Liver (tissue), 8 donors: ENCODE measurements at regions not wholly inside any gene's neighbourhood (a gene's known extent, or its start where the extent isn't known, plus 50 kb on each side); places are given as distances from the start of the nearest gene placed in this dataset.

Experiments used
- DNase-seq: peaks from one replicate; pipeline ENCODE4 v3.0.0-alpha.2; 2017; ENCODE audit warnings: low spot score
- H3K27ac ChIP-seq, 2 donors: one replicate each; pipeline ENCODE4 v1.7.0; 2013; ENCODE audit warnings: inconsistent platforms in 2 of 2, low read length in 2 of 2, control low read depth in 1 of 2, low read depth in 1 of 2, mild to moderate bottlenecking in 1 of 2
- H3K27me3 ChIP-seq, 4 donors: one replicate each; pipeline versions ENCODE4 v1.6.1 to v1.7.0; 2013; ENCODE audit warnings: low read length in 3 of 4, inconsistent platforms in 1 of 4, mild to moderate bottlenecking in 1 of 4, moderate library complexity in 1 of 4; ENCODE audit not compliant: control insufficient read depth in 4 of 4, insufficient read depth in 4 of 4
- H3K36me3 ChIP-seq, 4 donors: one replicate each; pipeline versions ENCODE4 v1.6.1 to v1.7.0; 2013; ENCODE audit warnings: low read length in 3 of 4, mild to moderate bottlenecking in 3 of 4, low read depth in 1 of 4, moderate library complexity in 1 of 4; ENCODE audit not compliant: control insufficient read depth in 4 of 4, insufficient read depth in 3 of 4
- H3K4me1 ChIP-seq, 4 donors: one replicate each; pipeline versions ENCODE4 v1.6.1 to v1.7.0; 2013; ENCODE audit warnings: low read length in 3 of 4, mild to moderate bottlenecking in 3 of 4, moderate library complexity in 1 of 4; ENCODE audit not compliant: control insufficient read depth in 4 of 4, insufficient read depth in 4 of 4
- H3K4me3 ChIP-seq, 3 donors: one replicate each; pipeline versions ENCODE4 v1.6.1 to v1.7.0; 2013; ENCODE audit warnings: low read length in 3 of 3, control low read depth in 1 of 3, low read depth in 1 of 3, mild to moderate bottlenecking in 1 of 3
- H3K9ac ChIP-seq, 2 donors: one replicate each; pipeline ENCODE4 v1.7.0; 2013; ENCODE audit warnings: low read length in 2 of 2, mild to moderate bottlenecking in 2 of 2, moderate library complexity in 2 of 2, control low read depth in 1 of 2, low read depth in 1 of 2
- H3K9me3 ChIP-seq, 4 donors: one replicate each; pipeline versions ENCODE4 v1.6.1 to v1.7.0; 2013; ENCODE audit warnings: low read length in 3 of 4; ENCODE audit not compliant: control insufficient read depth in 4 of 4
- ATF3 ChIP-seq: IDR thresholded peaks from 2 replicates; pipeline ENCODE4 v1.6.1; 2016; ENCODE audit warnings: antibody characterized with exemption
- CTCF ChIP-seq: fragments of 150-350 bp; IDR thresholded peaks from 2 replicates; pipeline ENCODE4 v1.5.1; 2017; ENCODE audit warnings: improper control_type of control experiment, low read depth, low read length; ENCODE audit not compliant: missing input control
- EGR1 ChIP-seq, 2 donors: IDR thresholded peaks; 2 replicates each; pipeline ENCODE4 v1.6.1; 2016 to 2018; ENCODE audit warnings: antibody characterized with exemption in 2 of 2, low read depth in 2 of 2
- FOXA1 ChIP-seq: IDR thresholded peaks from 2 replicates; pipeline ENCODE4 v1.6.1; 2016; ENCODE audit warnings: antibody characterized with exemption
- FOXA2 ChIP-seq: IDR thresholded peaks from 2 replicates; pipeline ENCODE4 v1.6.1; 2016; ENCODE audit warnings: antibody characterized with exemption
- GABPA ChIP-seq, 2 donors: IDR thresholded peaks in 1 of 2; conservative IDR thresholded peaks in 1 of 2; 2 replicates each; pipeline ENCODE4 v1.6.1; 2016; ENCODE audit warnings: antibody characterized with exemption in 2 of 2, mild to moderate bottlenecking in 1 of 2, moderate library complexity in 1 of 2
- HNF4A ChIP-seq, 2 donors: conservative IDR thresholded peaks; 2 replicates each; pipeline ENCODE4 v1.6.1; 2016; ENCODE audit warnings: antibody characterized with exemption in 2 of 2, mild to moderate bottlenecking in 2 of 2
- HNF4G ChIP-seq: IDR thresholded peaks from 2 replicates; pipeline ENCODE4 v1.6.1; 2016; ENCODE audit warnings: antibody characterized with exemption
- JUND ChIP-seq, 2 donors: IDR thresholded peaks; 2 replicates each; pipeline ENCODE4 v1.6.1; 2016; ENCODE audit warnings: antibody characterized with exemption in 2 of 2
- MAX ChIP-seq: IDR thresholded peaks from 2 replicates; pipeline ENCODE4 v1.6.1; 2016; ENCODE audit warnings: antibody characterized with exemption
- NR2F2 ChIP-seq: IDR thresholded peaks from 2 replicates; pipeline ENCODE4 v1.6.1; 2016; ENCODE audit warnings: antibody characterized with exemption
- RAD21 ChIP-seq, 2 donors: IDR thresholded peaks; 2 replicates each; pipeline ENCODE4 v1.6.1; 2016; ENCODE audit warnings: antibody characterized with exemption in 2 of 2, mild to moderate bottlenecking in 2 of 2
- REST ChIP-seq: IDR thresholded peaks from 2 replicates; pipeline ENCODE4 v1.6.1; 2016; ENCODE audit warnings: antibody characterized with exemption, mild to moderate bottlenecking
- RXRA ChIP-seq, 2 donors: IDR thresholded peaks; 2 replicates each; pipeline ENCODE4 v1.6.1; 2017 to 2018; ENCODE audit warnings: antibody characterized with exemption in 2 of 2, mild to moderate bottlenecking in 1 of 2
- SP1 ChIP-seq: IDR thresholded peaks from 2 replicates; pipeline ENCODE4 v1.6.1; 2018; ENCODE audit warnings: antibody characterized with exemption, mild to moderate bottlenecking
- TAF1 ChIP-seq: conservative IDR thresholded peaks from 2 replicates; pipeline ENCODE4 v1.6.1; 2016; ENCODE audit warnings: antibody characterized with exemption, mild to moderate bottlenecking
- YY1 ChIP-seq: IDR thresholded peaks from 2 replicates; pipeline ENCODE4 v1.6.1; 2016; ENCODE audit warnings: antibody characterized with exemption, mild to moderate bottlenecking
- ZBTB33 ChIP-seq: IDR thresholded peaks from 2 replicates; pipeline ENCODE4 v1.6.1; 2016; ENCODE audit warnings: antibody characterized with exemption
- WGBS: extraction: QIAGEN DNeasy Blood & Tissue Kit; methylation state at CpG from one replicate; pipeline ENCODE4 v1.1.7; 2013; 5-methylcytosine and 5-hydroxymethylcytosine counted together
- donor health status: healthy.
- donor health status: healthy.
- donor health status: healthy.
- donor health status: healthy.
- donor health status: healthy.

GRCh38 chr13:109599901-109600657 lies 186.3 kb downstream of the IRS2 start:
- no peak overlapping the region for H3K4me3 ChIP-seq
- H3K27me3 ChIP-seq = no peaks in the 10 kb centered on the region
- H3K9me3 ChIP-seq = no peaks in the 10 kb centered on the region
- no peak for DNase-seq
- TF ChIP-seq GABPA (IDR thresholded peaks at IDR 0.05 in 1 of 2, conservative IDR thresholded peaks at IDR 0.05 in 1 of 2) (no peak), YY1 (no peak), REST (no peak), NR2F2 (no peak), RXRA (IDR thresholded peaks at IDR 0.05) (no peak), ATF3 (no peak)
- no peaks in the 10 kb centered on the region for H3K36me3 ChIP-seq
- H3K9ac ChIP-seq = no peak overlapping the region
- peaks cover 3 to 11% (median 4%) of the 10 kb centered on the region in 4 donors for H3K4me1 ChIP-seq
- no peak overlapping the region for H3K27ac ChIP-seq
- WGBS = 90% methylated on average over 11 of the region's 11 CpGs

GRCh38 chr13:109595471-109595870 lies 190.9 kb downstream of the IRS2 start:
- H3K27ac ChIP-seq = no peak overlapping the region
- WGBS = 78% methylated on average over 2 of the region's 2 CpGs
- H3K27me3 ChIP-seq = no peaks in the 10 kb centered on the region
- TF ChIP-seq REST (no peak), HNF4A (conservative IDR thresholded peaks at IDR 0.05) (no peak), TAF1 (no peak), CTCF (no peak), EGR1 (IDR thresholded peaks at IDR 0.05; ENCODE audit: low read depth in 2 of 2) (no peak), FOXA2 (no peak), HNF4G (no peak), RXRA (IDR thresholded peaks at IDR 0.05) (no peak), ATF3 (no peak), GABPA (IDR thresholded peaks at IDR 0.05 in 1 of 2, conservative IDR thresholded peaks at IDR 0.05 in 1 of 2) (no peak), ZBTB33 (no peak), FOXA1 (no peak), NR2F2 (no peak), JUND (IDR thresholded peaks at IDR 0.05) (no peak), YY1 (no peak), SP1 (no peak), MAX (no peak), RAD21 (IDR thresholded peaks at IDR 0.05) (no peak)
- H3K4me3 ChIP-seq = no peak overlapping the region
- peaks cover 0 to 16% (median 4%) of the 10 kb centered on the region in 4 donors for H3K4me1 ChIP-seq
- no peaks in the 10 kb centered on the region for H3K36me3 ChIP-seq
- DNase-seq = no peak
- H3K9ac ChIP-seq = no peak overlapping the region
- no peaks in the 10 kb centered on the region for H3K9me3 ChIP-seq
